IPS-NIHi7 (cell line): ENCODE measurements at regions not wholly inside any gene's neighbourhood (a gene's known extent, or its start where the extent isn't known, plus 50 kb on each side); places are given as distances from the start of the nearest gene placed in this dataset.
"Not testable (repeated sequence)": the region's sequence is repeated elsewhere in the genome, so short reads cannot be mapped to it uniquely, and the experiment has no call there.

ENCODE experiments used
- DNase-seq: peaks from one replicate; pipeline ENCODE4 v3.0.0; 2012; ENCODE audit warnings: mixed read lengths; ENCODE audit errors: extremely low spot score

GRCh38 chr7:28900311-28900710 lies 57.8 kb downstream of the TRIL start:
- peak; percentile 17 for DNase-seq

- no peak for DNase-seq
These were observed 64.2 kb downstream of the TRIL start for GRCh38 chr7:28893888-28894287.

GRCh38 chr7:28891876-28892234 lies 66.3 kb downstream of the TRIL start:
- not testable (repeated sequence) for DNase-seq

GRCh38 chr7:28891192-28891875 lies 66.8 kb downstream of the TRIL start:
- DNase-seq = peak; percentile 38

GRCh38 chr7:28890137-28890536 lies 68.0 kb downstream of the TRIL start:
- peak; percentile 41 for DNase-seq

- DNase-seq = no peak
These were observed 68.8 kb downstream of the TRIL start for GRCh38 chr7:28889290-28889689.

GRCh38 chr7:28885771-28886170 lies 72.4 kb downstream of the TRIL start:
- no peak for DNase-seq

- no peak for DNase-seq
These were observed 75.2 kb downstream of the TRIL start for GRCh38 chr7:28882869-28883470.

GRCh38 chr7:28879105-28879504 lies 79.0 kb downstream of the TRIL start:
- no peak for DNase-seq

- DNase-seq = no peak
These were observed 79.6 kb downstream of the TRIL start for GRCh38 chr7:28878481-28878880.
